SH-SY5Y (cell line): ENCODE measurements at regions not wholly inside any gene's neighbourhood (a gene's known extent, or its start where the extent isn't known, plus 50 kb on each side); places are given as distances from the start of the nearest gene placed in this dataset.

Source experiments
- GATA2 ChIP-seq: IDR thresholded peaks from 2 replicates; pipeline ENCODE4 v1.6.1; 2011; ENCODE audit warnings: mild to moderate bottlenecking, low read depth, low read length
- GATA3 ChIP-seq: IDR thresholded peaks from 2 replicates; pipeline ENCODE4 v1.6.1; 2011; ENCODE audit warnings: low read depth, mild to moderate bottlenecking, low read length, moderate library complexity

DNA sequence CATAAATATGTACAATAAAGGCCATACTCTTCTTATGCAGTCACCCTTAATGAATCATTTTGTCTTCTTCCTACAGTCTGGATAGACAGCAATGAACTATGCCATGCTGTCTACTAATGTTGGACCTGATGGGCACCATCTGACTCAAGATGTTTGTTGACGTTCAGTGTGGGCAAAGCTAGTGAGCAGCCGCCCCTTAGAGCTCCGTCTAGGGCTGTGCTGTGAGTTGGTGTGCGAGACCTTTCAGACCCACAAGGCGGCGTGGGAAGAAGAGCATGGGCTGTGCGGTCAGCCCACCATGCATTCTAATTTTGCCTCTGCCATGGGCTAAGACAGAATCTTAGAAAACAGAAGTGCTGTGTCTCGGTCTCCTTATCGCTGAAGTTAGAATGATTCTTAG lies 829.4 kb downstream of the QKI start:
- no peak for TF ChIP-seq GATA2
- TF ChIP-seq GATA3, result no peak
